Coronary artery (tissue), 2 donors: ENCODE measurements at regions not wholly inside any gene's neighbourhood (a gene's known extent, or its start where the extent isn't known, plus 50 kb on each side); places are given as distances from the start of the nearest gene placed in this dataset.

Source experiments
- DNase-seq: peaks from one replicate; pipeline ENCODE4 v3.0.0-alpha.2; 2017; ENCODE audit warnings: low spot score
- H3K27ac ChIP-seq, 2 donors: fragments of 200-600 bp; sonication (generic); one replicate each; pipeline ENCODE4 v1.5.1; 2016 to 2019
- H3K4me3 ChIP-seq: fragments of 200-600 bp; sonication (generic); 2 replicates; pipeline ENCODE4 v1.5.1; 2016; ENCODE audit warnings: mild to moderate bottlenecking, moderate library complexity
- CTCF ChIP-seq: fragments of 200-600 bp; sonication (generic); IDR thresholded peaks from one replicate; pipeline ENCODE4 v1.5.1; 2019; ENCODE audit warnings: antibody characterized with exemption

DNA sequence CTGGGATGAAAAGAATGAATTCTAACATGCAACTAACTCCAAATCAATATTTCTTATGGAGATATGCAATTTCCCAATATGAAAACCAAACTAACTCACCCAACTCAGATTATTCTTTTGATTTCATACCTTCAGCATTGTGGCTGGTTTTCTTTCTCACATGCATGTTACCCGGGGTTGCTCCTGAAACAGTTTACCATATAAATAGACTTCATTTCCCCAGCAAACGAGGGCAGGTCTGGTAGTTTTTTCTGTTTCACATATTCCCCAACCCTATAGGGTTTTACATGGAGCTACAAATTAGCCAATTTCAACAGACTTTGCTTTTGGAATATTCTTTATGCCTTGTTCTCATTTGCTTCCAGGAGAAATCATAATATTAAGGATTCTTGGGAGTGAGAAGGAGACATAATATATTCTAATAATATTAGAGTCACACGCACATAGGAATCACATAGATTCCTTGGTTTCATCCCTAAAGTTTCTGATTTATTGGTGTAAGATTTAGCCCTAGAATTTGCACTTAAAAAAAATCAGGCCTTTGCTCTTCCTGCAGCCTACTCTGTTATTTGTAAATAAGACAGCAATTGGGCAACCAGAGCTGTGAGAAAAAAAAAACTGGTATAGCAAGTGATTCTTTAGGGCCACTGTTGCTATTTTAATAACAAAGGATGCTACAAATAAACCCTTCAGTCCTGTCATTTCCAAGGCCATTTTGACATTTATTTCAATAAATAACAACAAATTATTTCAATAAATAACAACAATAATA lies 60.3 kb upstream of the FAM20A start:
- DNase-seq = no peak
- Histone ChIP-seq H3K27ac (no peak overlapping the region), H3K4me3 (no peak overlapping the region)
- TF ChIP-seq CTCF = no peak

DNA sequence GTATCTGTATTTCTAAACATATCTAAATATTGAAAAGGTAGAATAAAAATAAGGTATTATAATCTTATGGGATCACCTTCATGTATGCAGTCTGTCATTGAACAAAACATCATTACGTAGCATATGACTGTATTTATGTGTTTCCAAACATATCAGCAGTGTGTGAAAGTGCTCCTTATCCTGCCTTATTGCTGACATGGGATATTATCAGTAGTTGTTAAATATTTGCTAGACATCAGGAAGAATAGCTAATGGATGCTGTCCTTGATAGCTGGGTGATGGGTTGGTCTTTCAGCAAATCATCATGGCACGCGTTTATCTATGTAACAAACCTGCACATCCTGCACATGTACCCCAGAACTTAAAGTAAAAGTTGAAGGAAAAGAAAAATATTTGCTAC lies 59.1 kb upstream of the FAM20A start:
- Histone ChIP-seq H3K27ac (no peak overlapping the region), H3K4me3 (no peak overlapping the region)
- no peak for TF ChIP-seq CTCF
- DNase-seq = no peak

DNA sequence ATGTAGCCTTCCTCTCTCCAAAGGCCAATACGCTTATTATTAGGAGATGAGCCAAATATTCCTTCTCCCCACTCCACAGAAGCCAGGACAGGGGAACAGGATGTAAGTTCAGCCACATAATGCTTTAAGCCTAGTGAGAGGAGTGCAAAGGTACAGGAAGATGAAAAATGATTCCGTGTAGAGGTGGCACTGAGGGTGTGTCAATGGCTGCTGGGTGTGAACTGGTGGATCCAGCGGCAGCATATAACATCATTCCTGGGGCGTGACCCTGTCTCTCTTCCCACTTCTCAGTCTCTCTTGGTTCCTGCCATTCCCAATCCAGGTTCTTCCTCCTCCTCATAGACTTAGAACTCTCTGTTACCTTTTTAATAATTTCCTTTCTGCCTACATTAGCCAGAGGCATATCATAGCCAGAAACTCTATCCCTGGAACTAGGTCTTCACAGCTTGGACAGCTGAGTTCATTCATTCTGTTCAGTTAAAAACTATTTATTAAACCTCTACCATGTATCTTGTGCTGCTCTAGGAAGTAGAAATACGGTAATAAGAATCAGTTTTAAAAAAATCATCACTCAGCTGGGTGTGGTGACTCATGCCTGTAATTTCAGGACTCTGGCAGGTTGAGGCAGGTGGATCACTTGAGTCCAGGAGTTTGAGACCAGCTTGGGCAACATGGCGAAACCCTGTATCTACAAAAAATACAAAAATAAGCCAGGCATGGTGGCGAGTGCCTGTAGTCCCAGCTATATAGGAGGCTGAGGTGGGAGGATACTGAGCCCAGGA lies 58.0 kb upstream of the FAM20A start:
- no peak overlapping the region for H3K4me3 ChIP-seq
- H3K27ac ChIP-seq = no peak overlapping the region
- no peak for TF ChIP-seq CTCF
- DNase-seq = no peak

DNA sequence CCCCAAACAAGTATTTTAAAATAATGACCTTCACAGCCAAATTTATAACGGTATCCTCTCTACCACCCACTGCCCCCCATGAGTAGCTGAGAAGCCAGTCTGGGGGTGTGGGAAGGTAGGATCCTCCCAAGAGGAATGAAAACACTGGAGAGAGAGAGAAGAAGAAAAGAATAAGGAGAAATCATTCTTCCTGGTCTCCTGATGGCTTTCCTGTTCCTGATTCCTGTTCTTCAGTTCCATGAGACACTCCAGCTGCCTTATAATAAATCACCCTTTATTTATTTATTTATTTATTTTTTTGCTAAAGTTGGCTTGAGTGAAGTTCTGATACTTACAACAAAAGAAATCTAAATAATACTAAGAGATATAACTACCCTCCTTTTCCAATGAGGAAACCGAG lies 56.4 kb upstream of the FAM20A start:
- no peak overlapping the region for H3K4me3 ChIP-seq
- no peak for DNase-seq
- no peak overlapping the region for H3K27ac ChIP-seq
- no peak for TF ChIP-seq CTCF

- no peak overlapping the region for H3K4me3 ChIP-seq
- DNase-seq = no peak
- no peak overlapping the region for H3K27ac ChIP-seq
- no peak for TF ChIP-seq CTCF
These were observed 56.0 kb upstream of the FAM20A start for GRCh38 chr17:68657166-68657565.

- DNase-seq = no peak
- Histone ChIP-seq H3K4me3 (no peak overlapping the region), H3K27ac (no peak overlapping the region)
- TF ChIP-seq CTCF = no peak
These were observed 55.5 kb upstream of the FAM20A start for GRCh38 chr17:68656666-68657065.
